Pancreas (tissue), 10 donors: ENCODE measurements at regions not wholly inside any gene's neighbourhood (a gene's known extent, or its start where the extent isn't known, plus 50 kb on each side); places are given as distances from the start of the nearest gene placed in this dataset.

Experiments
- ATAC-seq, 4 donors: fragments of 200-7000 bp; cut with Tn5 transposase; one replicate each; pipeline versions ENCODE4 v1.8.0 to v1.9.1; 2020; ENCODE audit warnings: mild to moderate bottlenecking in 4 of 4, moderate library complexity in 4 of 4
- DNase-seq, 6 donors: peaks; one replicate each; pipeline ENCODE4 v3.0.0-alpha.2; 2020
- FAIRE-seq: peaks from 2 replicates; lab custom pipeline; 2012; peaks lifted over from hg19 to GRCh38; lab: Jason Lieb, UNC
- H3K27ac ChIP-seq, 4 donors: fragments of 200-600 bp; sonication (generic); 1 replicate in 3 of 4; 2 replicates in 1 of 4; pipeline versions ENCODE4 v1.5.0 to v1.8.0; 2020
- H3K27me3 ChIP-seq, 4 donors: fragments of 200-600 bp; one replicate each; pipeline ENCODE4 v1.8.0; 2021
- H3K36me3 ChIP-seq, 3 donors: fragments of 200-600 bp; sonication (generic) in 1 of 3; one replicate each; pipeline versions ENCODE4 v1.5.0 to v1.8.0; 2020 to 2021
- H3K4me1 ChIP-seq, 3 donors: fragments of 200-600 bp; one replicate each; pipeline ENCODE4 v1.8.0; 2021
- H3K4me3 ChIP-seq, 4 donors: fragments of 200-600 bp; sonication (generic) in 2 of 4; one replicate each; pipeline versions ENCODE4 v1.5.0 to v1.8.0; 2020 to 2021
- H3K9me3 ChIP-seq, 4 donors: fragments of 200-600 bp; one replicate each; pipeline ENCODE4 v1.8.0; 2021
- WGBS, 2 donors: extraction: QIAGEN DNeasy Blood & Tissue Kit; methylation state at CpG; one replicate each; pipeline ENCODE4 v1.1.7; 2013; 5-methylcytosine and 5-hydroxymethylcytosine counted together
- intact Hi-C, 3 donors: fragments of 100-400 bp; cut with DNase I; formaldehyde crosslinking; loops; one replicate each; pipeline versions ENCODE4 v1.11.1 to v1.14.2; 2022
- TF ChIP-seq, protein P1 (sequence below), 4 donors: fragments of 200-600 bp; sonication (generic) in 3 of 4; IDR thresholded peaks; one replicate each; pipeline versions ENCODE4 v1.5.0 to v1.8.0; 2021; ENCODE audit warnings: antibody characterized with exemption in 4 of 4
- donor health status: healthy with polysubstance abuse.
- donor health status: DM: no; HTN: no; CAD: no; lungs with moderate emphysema.
- donor health status: DM: no; HTN: no; CAD: no.
- donor health status: control.
- donor health status: control.
- donor health status: Bipolar disorder and iron deficiency.
- donor health status: DM: yes; HTN: yes; CAD: no.
- donor health status: DM: no; HTN: no; CAD: no.
- donor health status: DM: no; HTN: no; CAD: no.
- donor health status: DM: yes; HTN: yes; CAD: no.

DNA sequence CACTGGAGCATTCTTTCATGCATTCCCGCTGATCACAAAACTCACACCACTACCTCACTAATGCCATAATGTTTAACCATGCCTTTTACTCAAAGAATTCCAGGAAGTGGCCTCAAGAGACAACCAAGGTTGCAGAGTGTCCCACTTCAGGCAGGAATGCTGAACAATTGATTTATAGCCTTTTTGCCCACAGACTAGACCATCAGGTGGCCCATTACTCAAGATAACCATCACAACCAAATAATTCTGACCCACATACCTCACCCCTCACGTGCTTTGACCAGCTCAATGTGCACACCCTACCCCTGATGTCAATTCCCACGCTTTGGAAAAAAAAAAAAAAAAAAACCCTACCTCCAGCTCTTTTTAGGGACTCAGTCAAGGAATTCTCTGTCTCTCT lies 220.6 kb upstream of the UFL1 start:
- DNase-seq, result peak in 2 of 6 donors; percentile 25 to 36
- FAIRE-seq, result no peak
- H3K27ac ChIP-seq, result peak overlapping the region in 1 of 4 donors; percentile 60

DNA sequence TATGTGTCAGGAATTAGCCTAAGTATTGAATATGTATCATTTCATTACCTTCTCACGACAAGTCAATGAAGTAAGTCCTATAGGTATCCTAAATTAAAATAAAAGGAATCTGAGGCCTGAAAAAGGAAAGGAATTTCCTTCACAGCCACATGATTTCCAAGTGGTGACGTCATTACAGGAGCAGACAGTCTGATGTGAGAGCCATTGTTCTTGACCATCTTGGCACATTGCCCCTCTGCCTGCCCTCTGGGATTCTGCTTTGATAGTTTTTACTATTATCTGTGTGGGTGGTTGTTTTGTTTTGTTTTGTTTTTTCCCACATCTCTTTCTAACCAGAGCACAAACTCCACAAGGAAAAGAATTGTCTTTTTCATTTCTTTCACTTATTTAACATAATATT lies 219.8 kb upstream of the UFL1 start:
- Histone ChIP-seq H3K4me1 (peaks cover 0 to 3% (median 0%) of the 10 kb centered on the region in 3 donors), H3K9me3 (no peaks in the 10 kb centered on the region), H3K36me3 (no peaks in the 10 kb centered on the region), H3K4me3 (no peak overlapping the region), H3K27ac (peak overlapping the region in 2 of 4 donors; percentile 46 to 60), H3K27me3 (no peaks in the 10 kb centered on the region)
- WGBS, 2 donors, result 30 to 54% methylated on average over 2 of the region's 2 CpGs
- intact Hi-C loops, result no loop called here
- DNase-seq (peak in 2 of 6 donors; percentile 13 to 21), ATAC-seq (peak in 1 of 4 donors; percentile 31), FAIRE-seq (no peak)
- TF ChIP-seq, protein P1, sequence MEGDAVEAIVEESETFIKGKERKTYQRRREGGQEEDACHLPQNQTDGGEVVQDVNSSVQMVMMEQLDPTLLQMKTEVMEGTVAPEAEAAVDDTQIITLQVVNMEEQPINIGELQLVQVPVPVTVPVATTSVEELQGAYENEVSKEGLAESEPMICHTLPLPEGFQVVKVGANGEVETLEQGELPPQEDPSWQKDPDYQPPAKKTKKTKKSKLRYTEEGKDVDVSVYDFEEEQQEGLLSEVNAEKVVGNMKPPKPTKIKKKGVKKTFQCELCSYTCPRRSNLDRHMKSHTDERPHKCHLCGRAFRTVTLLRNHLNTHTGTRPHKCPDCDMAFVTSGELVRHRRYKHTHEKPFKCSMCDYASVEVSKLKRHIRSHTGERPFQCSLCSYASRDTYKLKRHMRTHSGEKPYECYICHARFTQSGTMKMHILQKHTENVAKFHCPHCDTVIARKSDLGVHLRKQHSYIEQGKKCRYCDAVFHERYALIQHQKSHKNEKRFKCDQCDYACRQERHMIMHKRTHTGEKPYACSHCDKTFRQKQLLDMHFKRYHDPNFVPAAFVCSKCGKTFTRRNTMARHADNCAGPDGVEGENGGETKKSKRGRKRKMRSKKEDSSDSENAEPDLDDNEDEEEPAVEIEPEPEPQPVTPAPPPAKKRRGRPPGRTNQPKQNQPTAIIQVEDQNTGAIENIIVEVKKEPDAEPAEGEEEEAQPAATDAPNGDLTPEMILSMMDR (IDR thresholded peaks at IDR 0.05), result no peak

More for the DNA sequence above, 220.6 kb upstream of the UFL1 start:
- peaks cover 0 to 3% (median 0%) of the 10 kb centered on the region in 3 donors for H3K4me1 ChIP-seq
- no peaks in the 10 kb centered on the region for H3K36me3 ChIP-seq
- WGBS, 2 donors, result 4 to 34% methylated on average over 3 of the region's 3 CpGs
- H3K9me3 ChIP-seq, result no peaks in the 10 kb centered on the region
- no peak overlapping the region for H3K4me3 ChIP-seq
- H3K27me3 ChIP-seq, result no peaks in the 10 kb centered on the region
- intact Hi-C loops, result no loop called here
- TF ChIP-seq, protein P1 (IDR thresholded peaks at IDR 0.05), result no peak
- ATAC-seq, result peak; percentile 63 to 89 (median 70)

DNA sequence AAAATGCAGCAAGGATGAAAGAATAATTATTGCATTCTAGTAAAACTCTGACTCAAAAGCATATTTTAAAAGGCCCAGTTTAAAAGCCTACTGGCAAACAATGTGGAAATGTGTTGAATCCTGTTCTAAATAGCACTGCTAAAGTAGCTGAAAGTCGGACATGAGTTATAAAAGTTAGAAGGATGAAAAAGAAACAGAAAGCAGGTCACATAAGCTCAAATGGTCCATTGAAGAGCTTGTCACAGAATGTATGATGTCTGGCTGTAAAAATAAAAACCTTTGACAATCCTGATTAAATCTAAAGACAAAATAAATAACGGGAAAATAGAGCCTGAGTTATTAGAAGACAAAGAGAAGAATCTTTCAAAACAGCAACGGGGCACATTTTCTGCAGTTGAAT lies 218.6 kb upstream of the UFL1 start:
- no peak overlapping the region for H3K27ac ChIP-seq
- no peaks in the 10 kb centered on the region for H3K36me3 ChIP-seq
- peaks cover 0 to 3% (median 0%) of the 10 kb centered on the region in 3 donors for H3K4me1 ChIP-seq
- ATAC-seq (no peak), DNase-seq (no peak), FAIRE-seq (no peak)
- TF ChIP-seq, protein P1 (IDR thresholded peaks at IDR 0.05), result no peak
- no peak overlapping the region for H3K4me3 ChIP-seq
- H3K9me3 ChIP-seq, result no peaks in the 10 kb centered on the region
- 41 to 60% methylated on average over 3 of the region's 3 CpGs for WGBS, 2 donors
- intact Hi-C loops, result no loop called here
- no peaks in the 10 kb centered on the region for H3K27me3 ChIP-seq

DNA sequence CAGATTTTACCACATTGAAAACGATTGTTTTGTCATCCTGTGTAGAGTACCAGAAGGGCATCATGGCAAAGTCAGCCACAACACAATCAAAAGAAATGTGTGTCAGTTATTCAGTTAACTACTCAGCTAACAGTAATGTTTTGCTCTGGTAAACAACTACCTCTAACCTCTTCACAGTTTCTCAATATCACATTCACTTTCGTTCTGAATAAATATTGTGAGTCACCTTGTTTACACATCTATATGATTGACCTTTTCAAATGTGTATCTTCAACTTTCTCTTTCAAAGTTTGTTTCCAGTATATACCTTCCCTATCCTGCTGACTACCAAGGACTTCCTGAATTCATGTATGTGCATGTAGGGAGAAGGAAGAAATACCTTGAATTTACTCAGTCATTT lies 216.6 kb upstream of the UFL1 start:
- Histone ChIP-seq H3K4me1 (peaks cover 0 to 3% (median 0%) of the 10 kb centered on the region in 3 donors), H3K4me3 (no peak overlapping the region), H3K27ac (no peak overlapping the region), H3K9me3 (no peaks in the 10 kb centered on the region), H3K36me3 (no peaks in the 10 kb centered on the region), H3K27me3 (no peaks in the 10 kb centered on the region)
- no peak for FAIRE-seq
- DNase-seq, result no peak
- ATAC-seq, result no peak
- intact Hi-C loops, result no loop called here
- WGBS, 2 donors, result 18 to 22% methylated on average over 2 of the region's 2 CpGs
- TF ChIP-seq, protein P1 (IDR thresholded peaks at IDR 0.05), result no peak

DNA sequence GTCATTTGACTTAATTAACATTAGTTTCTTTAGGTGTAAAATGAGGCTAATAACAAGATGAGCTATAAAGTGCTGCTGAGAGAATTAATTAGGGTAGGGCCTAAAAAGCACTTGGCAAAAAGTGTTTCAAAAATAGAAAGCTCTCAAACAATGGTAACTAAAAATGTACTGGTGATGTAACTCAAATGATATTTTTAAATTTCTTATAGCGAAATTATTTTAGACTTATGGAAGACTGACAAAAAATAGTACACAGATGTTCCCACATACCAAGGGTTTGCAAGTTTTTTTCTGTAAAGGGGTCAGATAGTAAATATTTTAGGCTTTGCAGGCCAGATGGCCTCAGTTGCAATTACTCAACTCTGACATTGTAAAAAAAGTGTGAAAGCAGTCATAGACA lies 190.7 kb upstream of the UFL1 start:
- Histone ChIP-seq H3K27me3 (no peaks in the 10 kb centered on the region), H3K4me1 (no peaks in the 10 kb centered on the region), H3K36me3 (no peaks in the 10 kb centered on the region), H3K27ac (no peak overlapping the region), H3K4me3 (no peak overlapping the region), H3K9me3 (no peaks in the 10 kb centered on the region)
- DNase-seq, result no peak
- intact Hi-C loops, result no loop called here
- WGBS, 2 donors, result 79 to 86% methylated on average over 1 of the region's 1 CpG
- TF ChIP-seq, protein P1 (IDR thresholded peaks at IDR 0.05), result no peak
- no peak for FAIRE-seq
- no peak for ATAC-seq
